ENCODE measurements at regions not wholly inside any gene's neighbourhood (a gene's known extent, or its start where the extent isn't known, plus 50 kb on each side); places are given as distances from the start of the nearest gene placed in this dataset.

GRCh38 chr5:130801963-130802362 is 363.1 kb downstream of the HINT1 start (continued):
- TF ChIP-seq, protein P1, sequence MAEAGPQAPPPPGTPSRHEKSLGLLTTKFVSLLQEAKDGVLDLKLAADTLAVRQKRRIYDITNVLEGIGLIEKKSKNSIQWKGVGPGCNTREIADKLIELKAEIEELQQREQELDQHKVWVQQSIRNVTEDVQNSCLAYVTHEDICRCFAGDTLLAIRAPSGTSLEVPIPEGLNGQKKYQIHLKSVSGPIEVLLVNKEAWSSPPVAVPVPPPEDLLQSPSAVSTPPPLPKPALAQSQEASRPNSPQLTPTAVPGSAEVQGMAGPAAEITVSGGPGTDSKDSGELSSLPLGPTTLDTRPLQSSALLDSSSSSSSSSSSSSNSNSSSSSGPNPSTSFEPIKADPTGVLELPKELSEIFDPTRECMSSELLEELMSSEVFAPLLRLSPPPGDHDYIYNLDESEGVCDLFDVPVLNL (CRISPR knock-in tag; IDR thresholded peaks at IDR 0.05; ENCODE audit: borderline replicate concordance, low read depth) = no peak

- DNase-seq (ENCODE audit: low spot score) (no peak), ATAC-seq (no peak)
- Mint-ChIP-seq H3K9me3 (peaks cover 27% of the 10 kb centered on the region), H3K27ac (no peak overlapping the region), H3K27me3 (ENCODE audit: low read depth) (no peaks in the 10 kb centered on the region; the same call in 1 of the 2 replicates), H3K4me1 (0 out of 2 replicates have a peak, but pooled peaks cover 3% of the 10 kb centered on the region), H3K4me3 (no peak overlapping the region), H3K36me3 (peaks cover 8% of the 10 kb centered on the region)
- ChIA-PET CTCF (no interaction called here), POLR2A (no interaction called here)
- TF ChIP-seq SMAD3 (CRISPR knock-in tag; IDR thresholded peaks at IDR 0.05; ENCODE audit: borderline replicate concordance) (no peak), FOXJ3 (CRISPR knock-in tag; IDR thresholded peaks at IDR 0.05; ENCODE audit: borderline replicate concordance) (no peak), ZNF671 (CRISPR knock-in tag; IDR thresholded peaks at IDR 0.05) (no peak), AR (CRISPR knock-in tag; IDR thresholded peaks at IDR 0.05) (no peak), JAZF1 (CRISPR knock-in tag; IDR thresholded peaks at IDR 0.05) (no peak), ZNF532 (CRISPR knock-in tag; IDR thresholded peaks at IDR 0.05; ENCODE audit: borderline replicate concordance) (no peak), ZNF317 (CRISPR knock-in tag; IDR thresholded peaks at IDR 0.05; ENCODE audit: borderline replicate concordance, low read depth) (no peak), ZNF425 (CRISPR knock-in tag; conservative IDR thresholded peaks at IDR 0.05) (no peak)
- TF ChIP-seq, protein P2, sequence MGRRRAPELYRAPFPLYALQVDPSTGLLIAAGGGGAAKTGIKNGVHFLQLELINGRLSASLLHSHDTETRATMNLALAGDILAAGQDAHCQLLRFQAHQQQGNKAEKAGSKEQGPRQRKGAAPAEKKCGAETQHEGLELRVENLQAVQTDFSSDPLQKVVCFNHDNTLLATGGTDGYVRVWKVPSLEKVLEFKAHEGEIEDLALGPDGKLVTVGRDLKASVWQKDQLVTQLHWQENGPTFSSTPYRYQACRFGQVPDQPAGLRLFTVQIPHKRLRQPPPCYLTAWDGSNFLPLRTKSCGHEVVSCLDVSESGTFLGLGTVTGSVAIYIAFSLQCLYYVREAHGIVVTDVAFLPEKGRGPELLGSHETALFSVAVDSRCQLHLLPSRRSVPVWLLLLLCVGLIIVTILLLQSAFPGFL (CRISPR knock-in tag; IDR thresholded peaks at IDR 0.05; ENCODE audit: borderline replicate concordance) = no peak
- TF ChIP-seq, protein P3, sequence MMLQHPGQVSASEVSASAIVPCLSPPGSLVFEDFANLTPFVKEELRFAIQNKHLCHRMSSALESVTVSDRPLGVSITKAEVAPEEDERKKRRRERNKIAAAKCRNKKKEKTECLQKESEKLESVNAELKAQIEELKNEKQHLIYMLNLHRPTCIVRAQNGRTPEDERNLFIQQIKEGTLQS (CRISPR knock-in tag; conservative IDR thresholded peaks at IDR 0.05) = no peak
These were observed 366.0 kb downstream of the HINT1 start for GRCh38 chr5:130799015-130799414.
